H1 (cell line): ENCODE measurements at regions not wholly inside any gene's neighbourhood (a gene's known extent, or its start where the extent isn't known, plus 50 kb on each side); places are given as distances from the start of the nearest gene placed in this dataset.

Experiments
- POU5F1 ChIP-seq: IDR thresholded peaks from 2 replicates; pipeline ENCODE4 v1.6.1; 2011; ENCODE audit warnings: low read depth, mild to moderate bottlenecking, low read length, moderate library complexity
- SIX5 ChIP-seq: IDR thresholded peaks from 2 replicates; pipeline ENCODE4 v1.6.1; 2011; ENCODE audit warnings: mild to moderate bottlenecking, low read depth, low read length
- SP2 ChIP-seq: IDR thresholded peaks from 2 replicates; pipeline ENCODE4 v1.6.1; 2012; ENCODE audit warnings: mild to moderate bottlenecking, low read length, inconsistent platforms
- TAF7 ChIP-seq: optimal IDR thresholded peaks from 2 replicates; pipeline ENCODE3; 2011; ENCODE audit warnings: low read depth, mild to moderate bottlenecking, inconsistent platforms, low read length, moderate library complexity, borderline replicate concordance
- TF ChIP-seq, protein P1 (sequence below): fragments of 300-600 bp; sonication (generic); IDR thresholded peaks from 2 replicates; pipeline ENCODE4 v1.7.1; 2012; ENCODE audit warnings: low read length, moderate library complexity, mild to moderate bottlenecking, inconsistent platforms; ENCODE audit not compliant: insufficient replicate concordance

DNA sequence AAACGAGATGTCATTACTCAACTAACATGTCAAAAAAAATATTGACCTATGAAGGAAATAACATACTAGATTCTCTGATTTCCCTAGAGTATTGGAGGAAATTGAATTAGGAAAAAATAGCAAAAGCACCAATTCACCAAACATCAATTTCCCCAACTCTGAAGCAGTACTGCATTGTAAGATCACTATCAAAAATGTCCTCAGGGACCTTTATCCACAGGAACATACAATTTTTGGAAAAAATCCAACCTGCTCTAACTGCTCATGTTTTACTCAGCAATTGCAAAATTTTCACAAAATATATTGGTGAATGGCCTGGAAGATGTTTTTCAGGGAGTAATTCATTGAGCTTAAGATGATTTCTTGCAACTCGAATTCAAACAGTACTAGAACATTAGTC lies 239.0 kb upstream of the GIMD1 start (continued):
- TF ChIP-seq, protein P1, sequence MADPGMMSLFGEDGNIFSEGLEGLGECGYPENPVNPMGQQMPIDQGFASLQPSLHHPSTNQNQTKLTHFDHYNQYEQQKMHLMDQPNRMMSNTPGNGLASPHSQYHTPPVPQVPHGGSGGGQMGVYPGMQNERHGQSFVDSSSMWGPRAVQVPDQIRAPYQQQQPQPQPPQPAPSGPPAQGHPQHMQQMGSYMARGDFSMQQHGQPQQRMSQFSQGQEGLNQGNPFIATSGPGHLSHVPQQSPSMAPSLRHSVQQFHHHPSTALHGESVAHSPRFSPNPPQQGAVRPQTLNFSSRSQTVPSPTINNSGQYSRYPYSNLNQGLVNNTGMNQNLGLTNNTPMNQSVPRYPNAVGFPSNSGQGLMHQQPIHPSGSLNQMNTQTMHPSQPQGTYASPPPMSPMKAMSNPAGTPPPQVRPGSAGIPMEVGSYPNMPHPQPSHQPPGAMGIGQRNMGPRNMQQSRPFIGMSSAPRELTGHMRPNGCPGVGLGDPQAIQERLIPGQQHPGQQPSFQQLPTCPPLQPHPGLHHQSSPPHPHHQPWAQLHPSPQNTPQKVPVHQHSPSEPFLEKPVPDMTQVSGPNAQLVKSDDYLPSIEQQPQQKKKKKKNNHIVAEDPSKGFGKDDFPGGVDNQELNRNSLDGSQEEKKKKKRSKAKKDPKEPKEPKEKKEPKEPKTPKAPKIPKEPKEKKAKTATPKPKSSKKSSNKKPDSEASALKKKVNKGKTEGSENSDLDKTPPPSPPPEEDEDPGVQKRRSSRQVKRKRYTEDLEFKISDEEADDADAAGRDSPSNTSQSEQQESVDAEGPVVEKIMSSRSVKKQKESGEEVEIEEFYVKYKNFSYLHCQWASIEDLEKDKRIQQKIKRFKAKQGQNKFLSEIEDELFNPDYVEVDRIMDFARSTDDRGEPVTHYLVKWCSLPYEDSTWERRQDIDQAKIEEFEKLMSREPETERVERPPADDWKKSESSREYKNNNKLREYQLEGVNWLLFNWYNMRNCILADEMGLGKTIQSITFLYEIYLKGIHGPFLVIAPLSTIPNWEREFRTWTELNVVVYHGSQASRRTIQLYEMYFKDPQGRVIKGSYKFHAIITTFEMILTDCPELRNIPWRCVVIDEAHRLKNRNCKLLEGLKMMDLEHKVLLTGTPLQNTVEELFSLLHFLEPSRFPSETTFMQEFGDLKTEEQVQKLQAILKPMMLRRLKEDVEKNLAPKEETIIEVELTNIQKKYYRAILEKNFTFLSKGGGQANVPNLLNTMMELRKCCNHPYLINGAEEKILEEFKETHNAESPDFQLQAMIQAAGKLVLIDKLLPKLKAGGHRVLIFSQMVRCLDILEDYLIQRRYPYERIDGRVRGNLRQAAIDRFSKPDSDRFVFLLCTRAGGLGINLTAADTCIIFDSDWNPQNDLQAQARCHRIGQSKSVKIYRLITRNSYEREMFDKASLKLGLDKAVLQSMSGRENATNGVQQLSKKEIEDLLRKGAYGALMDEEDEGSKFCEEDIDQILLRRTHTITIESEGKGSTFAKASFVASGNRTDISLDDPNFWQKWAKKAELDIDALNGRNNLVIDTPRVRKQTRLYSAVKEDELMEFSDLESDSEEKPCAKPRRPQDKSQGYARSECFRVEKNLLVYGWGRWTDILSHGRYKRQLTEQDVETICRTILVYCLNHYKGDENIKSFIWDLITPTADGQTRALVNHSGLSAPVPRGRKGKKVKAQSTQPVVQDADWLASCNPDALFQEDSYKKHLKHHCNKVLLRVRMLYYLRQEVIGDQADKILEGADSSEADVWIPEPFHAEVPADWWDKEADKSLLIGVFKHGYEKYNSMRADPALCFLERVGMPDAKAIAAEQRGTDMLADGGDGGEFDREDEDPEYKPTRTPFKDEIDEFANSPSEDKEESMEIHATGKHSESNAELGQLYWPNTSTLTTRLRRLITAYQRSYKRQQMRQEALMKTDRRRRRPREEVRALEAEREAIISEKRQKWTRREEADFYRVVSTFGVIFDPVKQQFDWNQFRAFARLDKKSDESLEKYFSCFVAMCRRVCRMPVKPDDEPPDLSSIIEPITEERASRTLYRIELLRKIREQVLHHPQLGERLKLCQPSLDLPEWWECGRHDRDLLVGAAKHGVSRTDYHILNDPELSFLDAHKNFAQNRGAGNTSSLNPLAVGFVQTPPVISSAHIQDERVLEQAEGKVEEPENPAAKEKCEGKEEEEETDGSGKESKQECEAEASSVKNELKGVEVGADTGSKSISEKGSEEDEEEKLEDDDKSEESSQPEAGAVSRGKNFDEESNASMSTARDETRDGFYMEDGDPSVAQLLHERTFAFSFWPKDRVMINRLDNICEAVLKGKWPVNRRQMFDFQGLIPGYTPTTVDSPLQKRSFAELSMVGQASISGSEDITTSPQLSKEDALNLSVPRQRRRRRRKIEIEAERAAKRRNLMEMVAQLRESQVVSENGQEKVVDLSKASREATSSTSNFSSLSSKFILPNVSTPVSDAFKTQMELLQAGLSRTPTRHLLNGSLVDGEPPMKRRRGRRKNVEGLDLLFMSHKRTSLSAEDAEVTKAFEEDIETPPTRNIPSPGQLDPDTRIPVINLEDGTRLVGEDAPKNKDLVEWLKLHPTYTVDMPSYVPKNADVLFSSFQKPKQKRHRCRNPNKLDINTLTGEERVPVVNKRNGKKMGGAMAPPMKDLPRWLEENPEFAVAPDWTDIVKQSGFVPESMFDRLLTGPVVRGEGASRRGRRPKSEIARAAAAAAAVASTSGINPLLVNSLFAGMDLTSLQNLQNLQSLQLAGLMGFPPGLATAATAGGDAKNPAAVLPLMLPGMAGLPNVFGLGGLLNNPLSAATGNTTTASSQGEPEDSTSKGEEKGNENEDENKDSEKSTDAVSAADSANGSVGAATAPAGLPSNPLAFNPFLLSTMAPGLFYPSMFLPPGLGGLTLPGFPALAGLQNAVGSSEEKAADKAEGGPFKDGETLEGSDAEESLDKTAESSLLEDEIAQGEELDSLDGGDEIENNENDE = no peak
- no peak for TF ChIP-seq TAF7
- no peak for TF ChIP-seq POU5F1
- TF ChIP-seq SIX5 = no peak
- no peak for TF ChIP-seq SP2
- TF ChIP-seq, all 59 proteins: peak for 0
